ENCODE measurements at regions not wholly inside any gene's neighbourhood (a gene's known extent, or its start where the extent isn't known, plus 50 kb on each side); places are given as distances from the start of the nearest gene placed in this dataset.

DNA sequence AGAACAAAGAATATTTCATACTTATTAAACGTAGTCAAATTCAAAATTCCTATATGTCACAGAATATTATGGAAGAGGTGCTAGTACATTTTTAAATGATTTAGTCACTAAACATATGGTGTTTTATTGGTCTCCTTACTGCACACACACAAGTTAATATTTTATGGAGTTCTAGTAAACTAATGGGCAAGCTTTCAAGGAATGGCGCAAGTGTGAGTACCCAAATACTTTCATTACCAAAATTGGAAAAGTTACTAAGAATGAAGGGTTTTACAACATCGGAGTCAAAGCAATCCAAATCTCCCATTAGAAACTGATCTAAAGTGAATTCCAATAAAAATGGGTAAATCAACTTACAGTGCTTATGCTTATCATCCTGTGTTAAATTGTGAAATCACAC lies 921.9 kb downstream of the ADGRL2 start:
- no peak overlapping the region for H3K4me3 ChIP-seq (ENCODE audit: low read depth, low read length)

DNA sequence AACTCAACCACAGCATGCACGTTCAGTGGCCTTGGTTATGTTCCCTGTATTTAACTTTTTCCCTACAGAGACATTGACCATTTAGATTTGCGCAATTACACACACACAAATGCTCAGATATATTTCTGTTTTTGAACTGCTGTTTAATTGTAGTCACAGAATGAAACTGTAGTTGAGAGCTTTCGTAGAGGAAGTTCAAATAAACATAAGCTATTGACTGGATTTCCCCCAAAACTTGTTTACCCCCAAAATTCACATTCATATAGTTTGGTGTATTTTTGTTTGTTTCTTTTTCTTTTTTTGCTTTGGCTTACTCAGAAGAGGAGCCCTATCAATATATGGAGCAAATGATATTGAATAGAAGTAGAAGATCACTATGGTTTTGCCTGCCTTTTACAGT lies 921.0 kb downstream of the ADGRL2 start:
- H3K4me3 ChIP-seq (ENCODE audit: low read depth, low read length): no peak overlapping the region

DNA sequence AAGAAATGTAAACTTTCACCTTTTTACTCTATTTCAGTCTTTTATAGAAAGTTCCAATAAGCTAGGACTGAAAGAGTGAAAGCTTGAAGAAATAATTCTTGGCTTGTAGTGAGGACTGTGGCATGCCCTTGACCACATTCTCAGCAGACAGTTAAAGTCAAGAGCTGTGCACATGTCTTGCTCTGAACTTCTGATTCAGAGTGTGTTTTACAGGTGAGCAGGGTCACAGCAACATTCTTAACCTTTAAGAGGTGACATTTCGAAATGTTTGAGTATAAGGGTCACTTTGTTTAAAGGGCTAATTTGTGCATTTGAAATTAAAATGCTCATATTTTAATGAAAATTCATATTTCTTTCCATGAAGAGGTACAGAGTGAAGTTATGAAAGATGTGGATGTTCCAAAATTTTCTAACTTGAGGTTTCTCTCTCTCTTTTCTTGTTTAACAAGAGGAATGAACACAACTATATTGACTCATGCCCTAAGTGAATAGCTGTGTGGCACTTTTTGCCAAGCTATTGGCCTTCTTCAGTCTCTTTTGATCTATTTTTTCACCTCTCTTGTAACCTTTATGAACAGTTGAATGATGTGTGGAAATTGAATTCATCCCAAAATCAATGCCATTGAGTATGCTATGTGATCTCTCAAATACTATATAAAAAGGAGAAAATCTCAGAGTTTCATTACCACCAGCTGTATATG lies 918.1 kb downstream of the ADGRL2 start:
- H3K4me3 ChIP-seq (ENCODE audit: low read depth, low read length): no peak overlapping the region

DNA sequence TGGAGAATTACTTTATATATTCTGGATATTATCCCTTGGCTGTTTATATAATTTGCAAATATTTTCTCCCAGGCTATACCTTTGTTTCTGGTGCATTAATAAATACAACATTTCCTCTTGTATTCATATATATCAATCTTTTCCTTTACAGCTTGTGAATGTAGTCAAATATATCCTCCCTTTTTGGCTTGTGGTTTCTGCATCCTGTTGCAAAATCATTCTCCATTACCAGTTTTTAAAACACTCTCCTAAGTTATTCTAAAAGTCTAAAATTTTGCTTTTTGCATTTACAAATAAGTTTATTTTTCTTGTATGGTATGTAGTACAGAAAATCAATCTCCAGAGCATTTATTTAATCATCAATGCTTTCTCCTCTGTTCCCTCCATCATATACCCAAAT lies 909.4 kb downstream of the ADGRL2 start:
- H3K4me3 ChIP-seq (ENCODE audit: low read depth, low read length): no peak overlapping the region

DNA sequence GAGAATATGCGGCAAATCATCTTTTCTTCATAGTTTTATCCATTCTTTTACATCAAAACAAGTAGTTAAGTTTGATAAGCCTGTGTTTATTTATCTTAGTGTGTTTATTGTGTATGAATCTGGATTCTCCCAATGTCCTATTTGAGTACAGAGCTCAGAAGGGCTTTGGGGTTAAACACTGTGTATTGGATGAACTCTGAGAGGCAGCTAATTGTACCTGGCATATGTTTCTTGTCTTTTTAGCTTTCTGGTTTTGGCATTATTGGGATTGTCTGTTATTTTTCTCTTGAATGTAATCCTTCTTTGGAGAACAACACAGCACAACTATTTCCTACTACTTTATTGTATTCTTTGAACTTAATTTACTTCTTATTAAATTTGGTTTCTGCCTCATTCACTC lies 906.9 kb downstream of the ADGRL2 start:
- H3K4me3 ChIP-seq (ENCODE audit: low read depth, low read length): no peak overlapping the region

DNA sequence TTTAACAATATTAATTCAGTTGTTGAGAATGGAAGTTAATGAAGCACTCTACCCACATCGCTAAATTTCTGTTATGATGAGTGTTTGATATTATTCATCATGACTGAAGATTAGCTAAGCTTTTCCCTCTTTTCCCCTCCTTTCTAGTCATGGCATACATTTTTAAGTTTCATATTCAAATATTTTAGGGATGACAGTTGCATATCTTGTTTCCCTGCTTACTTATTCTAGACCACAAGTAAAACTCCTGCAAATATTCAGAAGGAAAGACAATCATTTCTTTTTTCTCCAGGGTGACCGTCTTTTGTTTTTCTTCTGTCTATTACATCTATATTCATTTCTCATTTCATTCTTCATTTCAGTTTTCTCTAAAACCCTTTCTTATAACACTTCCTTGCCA lies 906.0 kb downstream of the ADGRL2 start:
- no peak overlapping the region for H3K4me3 ChIP-seq (ENCODE audit: low read depth, low read length)

DNA sequence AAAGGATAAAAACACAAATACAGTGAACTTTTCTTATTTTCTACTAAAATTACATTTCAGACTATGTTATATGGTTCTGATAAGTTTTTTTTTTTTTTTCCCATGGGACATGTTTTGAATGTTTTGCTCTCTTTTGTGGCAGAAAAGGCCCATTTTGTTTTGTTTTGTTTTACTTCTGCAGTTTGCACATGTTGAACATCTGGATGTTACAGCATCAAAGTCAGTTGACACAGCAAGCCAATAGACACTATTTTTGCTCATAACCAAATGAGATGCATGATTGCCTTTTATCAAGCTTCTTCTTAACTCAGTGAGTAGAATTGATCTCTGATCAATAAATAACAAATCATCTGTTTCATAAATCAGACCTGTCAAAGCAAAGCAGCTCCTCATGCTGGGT lies 904.2 kb downstream of the ADGRL2 start:
- H3K4me3 ChIP-seq (ENCODE audit: low read depth, low read length): no peak overlapping the region

DNA sequence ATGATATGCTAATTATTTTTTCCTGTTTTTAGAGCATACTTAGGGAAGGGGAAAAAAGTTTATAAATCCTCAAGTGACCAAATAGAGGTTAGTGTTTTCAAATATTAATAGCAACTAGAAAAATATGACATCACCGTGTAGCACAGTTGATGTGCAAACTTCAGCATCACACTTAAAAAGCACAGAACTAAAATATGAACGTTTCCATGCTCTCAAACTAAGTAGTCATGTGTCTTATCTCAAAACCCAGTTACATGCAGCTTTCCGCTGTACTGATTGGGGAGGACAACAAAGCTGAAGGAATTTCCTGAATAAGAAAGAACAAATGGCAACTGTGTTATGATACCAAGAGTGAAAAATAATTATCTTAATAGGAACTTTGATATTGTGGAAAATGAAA lies 903.7 kb downstream of the ADGRL2 start:
- no peak overlapping the region for H3K4me3 ChIP-seq (ENCODE audit: low read depth, low read length)

DNA sequence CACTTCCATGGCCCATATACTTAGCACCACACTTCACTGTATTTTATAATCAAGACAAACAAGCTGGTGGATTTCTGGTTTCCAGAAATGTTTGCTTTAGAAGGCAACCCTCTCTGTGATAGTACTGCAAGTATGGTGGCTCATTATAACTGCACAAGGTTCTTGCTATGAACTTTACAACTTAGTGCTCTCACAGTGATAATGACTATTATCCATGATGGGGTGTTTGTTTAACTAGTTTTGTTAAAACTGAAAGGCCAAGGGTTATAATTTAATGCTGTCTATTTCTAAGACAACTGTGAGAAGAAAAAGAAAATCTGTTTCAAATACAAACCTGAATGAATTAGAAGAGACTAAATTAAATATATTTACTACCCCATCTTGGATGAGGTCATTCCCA lies 903.2 kb downstream of the ADGRL2 start:
- H3K4me3 ChIP-seq (ENCODE audit: low read depth, low read length): no peak overlapping the region

DNA sequence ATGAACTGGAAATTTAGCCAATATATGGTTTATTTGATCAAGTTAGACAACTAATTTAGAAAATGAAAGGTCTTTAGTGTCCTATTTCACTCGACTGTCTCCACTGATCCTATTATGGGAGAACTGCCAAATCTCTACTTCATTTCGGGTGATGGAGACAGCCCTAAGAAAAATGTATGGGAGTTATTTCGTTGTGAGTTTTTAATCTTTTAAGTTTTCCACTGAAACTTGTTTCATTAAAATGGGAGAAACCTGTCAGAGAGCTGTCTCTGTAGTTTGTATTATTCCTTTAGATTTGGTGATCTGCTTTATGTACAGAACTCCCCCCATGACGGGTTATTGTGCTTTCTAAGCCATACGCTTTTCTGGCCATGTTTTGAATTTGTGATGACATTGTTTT lies 899.7 kb downstream of the ADGRL2 start:
- no peak overlapping the region for H3K4me3 ChIP-seq (ENCODE audit: low read depth, low read length)

DNA sequence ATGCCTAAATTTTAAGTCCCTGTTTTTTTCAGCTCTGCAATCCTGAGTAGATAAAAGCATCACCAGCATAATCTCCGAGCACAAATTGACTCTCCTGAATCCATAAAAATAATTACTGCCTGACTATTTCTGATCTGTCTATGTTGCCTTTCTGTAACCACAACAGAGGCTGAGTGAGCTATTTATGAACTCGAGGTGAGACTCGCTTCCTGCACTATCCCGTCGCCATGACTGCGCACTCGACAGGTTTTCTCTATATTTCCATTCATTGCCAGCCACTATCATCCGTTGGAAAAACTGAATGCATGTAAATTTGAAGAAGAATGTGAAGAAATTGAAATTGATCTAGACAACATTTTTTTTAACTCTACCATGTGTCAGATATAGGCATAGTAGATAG lies 897.2 kb downstream of the ADGRL2 start:
- no peak overlapping the region for H3K4me3 ChIP-seq (ENCODE audit: low read depth, low read length)

DNA sequence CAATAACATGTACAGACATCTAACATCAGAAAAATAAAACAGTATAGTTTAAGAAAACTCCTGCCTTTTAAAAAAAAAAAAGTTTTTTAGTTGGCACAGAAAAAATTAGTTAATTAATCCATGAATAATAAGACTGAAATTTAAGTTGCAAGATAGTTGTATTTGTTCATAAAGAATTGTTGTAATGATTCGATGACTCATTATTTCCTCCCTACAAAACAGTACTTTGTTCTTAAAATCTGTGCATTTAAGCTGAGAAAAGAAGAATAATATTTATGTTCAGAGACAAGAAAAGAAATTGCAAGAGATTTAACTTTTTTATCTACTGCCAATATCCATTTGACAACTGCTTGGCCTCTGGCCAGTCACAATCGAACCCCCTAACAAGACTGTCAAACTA lies 894.7 kb downstream of the ADGRL2 start:
- no peak overlapping the region for H3K4me3 ChIP-seq (ENCODE audit: low read depth, low read length)

DNA sequence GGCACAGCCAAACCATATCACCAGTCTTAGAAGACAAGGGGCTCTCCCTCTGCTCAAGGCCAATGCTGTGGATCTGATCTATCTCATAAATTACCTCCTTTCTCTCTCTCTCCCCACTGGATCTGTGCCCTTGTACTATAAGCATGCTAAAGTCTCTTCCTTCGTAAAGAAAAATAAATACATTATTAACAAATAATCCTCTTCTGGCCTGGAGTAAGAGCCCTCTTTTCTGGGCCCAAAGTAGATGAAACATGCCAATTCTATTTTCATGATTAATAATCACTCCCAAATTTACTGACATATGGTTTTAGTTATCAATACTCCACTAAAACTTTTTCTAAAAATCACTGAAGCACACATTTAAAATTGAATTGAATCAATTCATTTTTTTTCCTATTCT lies 889.7 kb downstream of the ADGRL2 start:
- no peak overlapping the region for H3K4me3 ChIP-seq (ENCODE audit: low read depth, low read length)

DNA sequence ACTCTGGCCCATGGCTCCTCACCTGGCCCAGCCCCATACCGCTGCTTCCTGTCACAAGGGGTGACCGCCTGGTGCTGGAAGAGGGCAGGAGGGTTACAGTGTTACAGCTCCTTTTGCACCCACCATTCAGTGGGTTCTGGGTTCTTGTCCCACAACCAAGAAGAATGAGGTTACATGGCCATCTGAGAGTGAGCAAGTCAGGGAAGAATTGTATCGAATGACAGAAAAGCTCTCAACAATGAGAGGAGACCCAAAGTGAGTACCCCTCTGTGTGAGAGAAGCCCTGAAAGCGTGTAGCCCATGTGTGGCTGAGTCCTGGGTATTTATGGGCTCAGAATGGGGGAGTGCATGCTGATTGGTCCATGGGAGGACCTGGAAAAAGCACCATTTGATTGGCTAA lies 888.5 kb downstream of the ADGRL2 start:
- H3K4me3 ChIP-seq (ENCODE audit: low read depth, low read length): no peak overlapping the region

DNA sequence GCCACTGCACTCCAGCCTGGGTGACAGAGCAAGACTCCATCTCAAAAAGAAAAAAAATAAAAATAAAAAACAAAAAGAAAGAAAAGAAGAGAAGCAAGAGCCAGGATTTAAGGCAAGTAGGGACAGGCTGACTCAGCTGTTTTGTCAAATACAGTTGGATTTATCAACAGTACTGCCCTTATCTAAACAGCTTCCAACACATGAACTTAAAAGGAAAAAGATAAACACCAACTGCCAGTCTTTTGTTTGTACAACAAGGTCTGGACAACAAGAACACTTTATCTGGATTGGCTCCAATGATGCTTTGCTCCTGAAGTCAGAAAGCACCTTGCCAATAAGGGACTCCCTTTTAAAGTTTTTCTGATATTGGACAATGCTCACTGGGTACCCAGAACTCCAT lies 886.0 kb downstream of the ADGRL2 start:
- no peak overlapping the region for H3K4me3 ChIP-seq (ENCODE audit: low read depth, low read length)

DNA sequence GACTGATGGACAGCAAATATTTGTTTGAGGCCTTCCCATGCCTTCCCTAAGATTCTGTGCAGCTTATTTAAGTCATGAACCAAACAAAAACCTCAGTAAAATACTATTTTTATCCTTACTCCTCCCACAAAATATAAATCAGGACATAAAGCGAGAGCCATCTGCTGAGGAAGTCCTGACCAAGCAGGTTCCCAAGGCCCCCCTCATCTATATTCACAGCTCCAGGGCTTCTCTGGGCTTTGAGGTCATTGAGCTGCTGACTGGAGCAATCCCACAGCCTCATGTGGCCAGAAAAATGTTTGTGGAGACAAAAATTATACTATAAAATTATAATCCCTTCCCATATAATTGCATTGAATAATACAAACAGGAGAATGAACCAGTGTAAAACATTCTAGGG lies 846.2 kb downstream of the ADGRL2 start:
- no peak overlapping the region for H3K4me3 ChIP-seq (ENCODE audit: low read depth, low read length)

DNA sequence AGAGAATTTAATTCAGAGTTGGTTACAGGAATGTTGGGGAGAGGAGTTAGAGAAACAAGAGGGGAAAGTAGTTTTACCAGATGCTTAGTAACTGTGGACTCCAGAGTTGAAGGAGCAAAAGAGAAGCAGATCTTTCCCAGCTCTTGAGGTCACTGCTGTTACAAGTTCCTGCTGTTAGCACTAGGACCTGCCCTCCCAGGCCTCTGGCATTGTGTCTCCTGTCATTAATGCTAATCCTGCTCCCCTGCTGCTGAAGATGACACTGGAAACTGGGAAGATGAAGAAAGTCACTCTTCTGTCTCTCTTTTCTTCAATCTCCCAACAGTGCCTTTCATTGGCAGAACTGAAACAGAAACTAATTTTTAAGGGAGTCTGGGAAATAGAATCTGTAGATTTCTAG lies 845.6 kb downstream of the ADGRL2 start:
- H3K4me3 ChIP-seq (ENCODE audit: low read depth, low read length): no peak overlapping the region

DNA sequence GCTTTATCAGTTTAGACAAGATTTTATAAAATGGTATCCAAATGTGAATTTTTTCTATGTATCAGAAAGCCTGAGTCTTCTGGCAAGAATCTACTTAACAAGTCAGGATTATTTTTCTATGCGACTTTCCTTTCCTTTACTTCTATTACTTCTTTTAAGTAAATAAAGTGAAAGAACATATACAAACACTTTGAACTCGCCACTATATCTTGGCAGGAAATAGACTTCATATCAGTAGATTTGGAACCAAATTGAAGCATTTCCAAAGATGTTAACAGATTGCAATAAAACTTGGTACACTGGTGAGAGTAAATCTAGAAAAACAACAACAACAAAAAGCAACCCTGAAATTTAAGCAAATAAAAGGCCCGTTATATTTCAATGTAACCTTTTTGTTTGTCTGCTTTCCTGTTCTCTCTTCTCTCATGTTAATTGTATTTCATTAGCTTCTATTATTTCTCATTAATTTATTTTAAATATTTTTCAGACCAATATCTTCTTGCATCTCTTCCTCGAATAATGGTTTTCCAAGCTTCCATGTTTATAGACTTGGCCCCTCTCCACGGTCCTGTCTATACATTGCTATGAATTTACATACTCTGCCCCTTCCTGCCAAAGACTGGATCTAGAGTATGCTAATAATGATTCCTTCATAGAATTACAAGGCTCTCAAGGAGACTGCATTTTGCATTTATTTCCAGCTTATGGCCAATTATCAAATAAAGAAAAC lies 843.6 kb downstream of the ADGRL2 start:
- H3K4me3 ChIP-seq (ENCODE audit: low read depth, low read length): no peak overlapping the region

DNA sequence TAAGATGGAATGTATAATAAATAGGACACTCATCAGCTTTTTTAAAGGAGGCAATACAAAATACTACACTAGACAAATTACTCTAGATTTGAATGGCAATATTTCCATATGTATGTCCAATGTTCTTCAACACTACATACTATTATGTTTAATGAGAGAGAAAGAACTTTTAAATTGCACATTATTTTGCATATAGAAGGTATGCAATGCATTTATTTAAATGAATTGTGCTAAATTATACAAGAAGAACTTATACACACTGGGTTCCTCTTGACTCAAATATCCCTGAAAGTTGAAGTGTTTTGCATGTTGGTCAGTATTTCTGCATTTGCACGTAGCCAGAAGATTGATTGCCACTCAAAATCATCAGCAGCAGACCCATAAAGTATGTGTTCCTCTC lies 839.6 kb downstream of the ADGRL2 start:
- no peak overlapping the region for H3K4me3 ChIP-seq (ENCODE audit: low read depth, low read length)

DNA sequence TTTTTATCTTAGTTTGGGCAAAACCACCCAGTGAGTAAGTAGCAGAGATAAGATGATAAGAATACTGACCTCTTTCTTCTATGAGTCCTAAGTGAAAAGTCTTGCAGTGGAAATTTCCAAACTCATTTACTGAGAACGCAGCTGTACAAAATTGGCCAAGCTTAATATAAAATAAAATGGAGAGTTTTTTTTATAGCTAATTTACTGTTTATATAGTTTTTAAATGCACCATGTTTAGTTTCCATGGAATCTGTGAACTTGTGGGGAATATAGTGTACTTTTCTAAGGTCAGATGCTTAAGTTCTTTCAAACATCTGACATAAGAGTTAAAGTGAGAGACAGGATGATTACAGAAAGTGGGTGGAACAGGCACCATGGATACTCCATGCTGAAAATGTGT lies 833.5 kb downstream of the ADGRL2 start:
- no peak overlapping the region for H3K4me3 ChIP-seq (ENCODE audit: low read depth, low read length)

DNA sequence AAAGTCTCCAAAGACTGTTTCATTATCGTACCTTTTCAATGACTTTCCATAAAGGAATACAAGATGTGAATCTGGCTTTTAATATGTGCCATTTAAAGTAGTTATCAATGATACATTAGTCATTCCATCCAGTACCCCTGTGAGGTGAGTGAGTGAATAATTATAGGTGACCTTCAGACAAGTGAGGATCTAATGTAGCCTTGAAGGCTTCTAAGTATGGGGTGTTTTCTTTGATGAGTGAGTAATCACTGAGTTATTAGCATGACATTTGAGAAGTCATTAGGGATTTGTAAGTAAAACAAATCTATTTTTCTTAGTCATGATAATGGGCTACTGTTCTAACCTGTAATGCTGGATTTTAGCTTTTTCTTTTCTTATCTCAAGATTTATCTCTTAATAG lies 831.4 kb downstream of the ADGRL2 start:
- no peak overlapping the region for H3K4me3 ChIP-seq (ENCODE audit: low read depth, low read length)

DNA sequence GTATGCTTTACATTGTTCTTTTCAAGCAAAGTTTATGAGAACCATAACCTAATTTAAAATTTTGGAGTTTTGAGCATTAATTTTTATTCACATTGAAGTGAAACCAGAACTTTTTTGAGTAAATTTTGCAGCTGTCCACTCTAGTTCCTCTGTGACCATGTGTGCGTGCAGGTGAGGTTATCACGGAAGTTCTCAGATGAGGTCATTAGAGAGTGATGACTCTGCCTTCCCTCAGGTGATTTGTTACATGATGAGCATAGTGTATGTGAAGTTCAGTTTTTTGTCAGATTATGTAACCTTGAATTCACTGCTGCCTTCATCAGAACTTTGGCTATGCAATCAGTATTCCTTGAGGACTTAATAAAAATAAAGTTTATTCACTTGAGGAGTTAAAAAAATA lies 828.2 kb downstream of the ADGRL2 start:
- H3K4me3 ChIP-seq (ENCODE audit: low read depth, low read length): no peak overlapping the region

DNA sequence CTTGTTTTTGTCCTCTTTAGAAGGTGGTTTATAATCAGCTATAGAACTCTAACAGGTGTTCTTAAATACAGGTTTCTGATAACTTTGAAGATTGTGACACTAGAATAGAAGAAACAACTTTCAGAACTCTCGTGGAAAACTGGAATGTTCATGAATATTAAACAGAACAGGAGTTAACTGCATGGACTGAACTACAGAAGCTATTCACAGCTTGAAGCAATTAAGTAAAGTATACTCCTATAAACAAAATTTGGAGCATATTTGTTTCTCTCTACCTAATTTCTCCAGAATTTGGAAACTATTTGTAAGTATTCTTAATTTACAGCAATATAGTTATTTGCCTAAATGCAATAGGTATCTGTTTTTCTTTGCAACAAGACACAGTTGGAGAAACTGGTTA lies 824.8 kb downstream of the ADGRL2 start:
- no peak overlapping the region for H3K4me3 ChIP-seq (ENCODE audit: low read depth, low read length)
